GM19452 (cell line): ENCODE measurements at regions not wholly inside any gene's neighbourhood (a gene's known extent, or its start where the extent isn't known, plus 50 kb on each side); places are given as distances from the start of the nearest gene placed in this dataset.

Source experiments
- ATAC-seq: cut with Tn5 transposase; IDR thresholded peaks from one replicate; pipeline ENCODE4 v1.9.1; 2021; ENCODE audit not compliant: unreplicated experiment

GRCh38 chr9:88691811-88692210 lies 156.8 kb downstream of the NXNL2 start:
- ATAC-seq, result no peak

- ATAC-seq, result no peak
Observed at GRCh38 chr9:88692827-88693226, 157.8 kb downstream of the NXNL2 start.

GRCh38 chr9:88694625-88695024 lies 159.6 kb downstream of the NXNL2 start:
- no peak for ATAC-seq

GRCh38 chr9:88696501-88696900 lies 161.5 kb downstream of the NXNL2 start:
- no peak for ATAC-seq

GRCh38 chr9:88697764-88698432 lies 162.9 kb downstream of the NXNL2 start:
- ATAC-seq, result no peak

GRCh38 chr9:88702985-88703384 lies 168.0 kb downstream of the NXNL2 start:
- ATAC-seq, result no peak

- ATAC-seq, result no peak
Observed at GRCh38 chr9:88706193-88707113, 171.5 kb downstream of the NXNL2 start.

GRCh38 chr9:88710449-88710848 lies 175.5 kb downstream of the NXNL2 start:
- no peak for ATAC-seq

- ATAC-seq, result no peak
Observed at GRCh38 chr9:88711719-88712118, 176.7 kb downstream of the NXNL2 start.

GRCh38 chr9:88712484-88712883 lies 177.5 kb downstream of the NXNL2 start:
- ATAC-seq, result no peak

GRCh38 chr9:88713010-88713409 lies 178.0 kb downstream of the NXNL2 start:
- ATAC-seq, result no peak

- no peak for ATAC-seq
Observed at GRCh38 chr9:88716596-88717290, 181.8 kb downstream of the NXNL2 start.

- no peak for ATAC-seq
Observed at GRCh38 chr9:88721025-88721424, 186.0 kb downstream of the NXNL2 start.

- ATAC-seq, result no peak
Observed at GRCh38 chr9:88721495-88722279, 186.7 kb downstream of the NXNL2 start.

- no peak for ATAC-seq
Observed at GRCh38 chr9:88722753-88723152, 187.8 kb downstream of the NXNL2 start.

- ATAC-seq, result no peak
Observed at GRCh38 chr9:88723751-88724150, 188.8 kb downstream of the NXNL2 start.

- no peak for ATAC-seq
Observed at GRCh38 chr9:88724331-88724730, 189.4 kb downstream of the NXNL2 start.

GRCh38 chr9:88725300-88726019 lies 190.5 kb downstream of the NXNL2 start:
- ATAC-seq, result no peak

GRCh38 chr9:88726803-88727202 lies 191.8 kb downstream of the NXNL2 start:
- ATAC-seq, result no peak

GRCh38 chr9:88730780-88731179 lies 195.8 kb downstream of the NXNL2 start:
- ATAC-seq, result no peak
